GM18505 (cell line): ENCODE measurements at regions not wholly inside any gene's neighbourhood (a gene's known extent, or its start where the extent isn't known, plus 50 kb on each side); places are given as distances from the start of the nearest gene placed in this dataset.

ENCODE experiments used
- ATAC-seq: cut with Tn5 transposase; IDR thresholded peaks from one replicate; pipeline ENCODE4 v1.9.1; 2021; ENCODE audit not compliant: unreplicated experiment
- POLR2A ChIP-seq: IDR thresholded peaks from 4 replicates; pipeline ENCODE4 v1.6.1; 2011; ENCODE audit warnings: borderline replicate concordance; ENCODE audit not compliant: insufficient read depth, insufficient read length; ENCODE audit errors: extremely low read depth

DNA sequence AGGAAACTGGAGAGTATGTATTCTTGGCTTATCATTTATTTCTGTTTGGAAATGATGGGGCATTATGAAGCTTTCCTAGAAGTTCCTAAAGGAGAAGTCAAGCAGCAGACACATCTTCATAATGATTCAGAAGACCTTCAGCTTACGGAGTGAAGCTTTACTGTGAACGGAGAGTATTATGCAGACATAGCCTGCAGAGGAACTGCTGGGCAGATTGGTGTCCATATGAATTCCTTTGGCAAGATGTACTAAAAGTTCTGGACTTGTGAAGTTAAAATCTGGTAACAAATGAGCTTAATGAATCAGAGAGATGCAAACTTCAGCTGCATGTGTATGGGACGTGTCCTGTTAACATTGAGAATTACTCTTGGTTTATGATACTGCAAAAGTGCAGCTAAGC, 60.1 kb downstream of the NABP1 start:
- no peak for TF ChIP-seq POLR2A
- no peak for ATAC-seq

- TF ChIP-seq POLR2A, result no peak
- no peak for ATAC-seq
Measured at GRCh38 chr2:191738667-191739066, 60.7 kb downstream of the NABP1 start.

DNA sequence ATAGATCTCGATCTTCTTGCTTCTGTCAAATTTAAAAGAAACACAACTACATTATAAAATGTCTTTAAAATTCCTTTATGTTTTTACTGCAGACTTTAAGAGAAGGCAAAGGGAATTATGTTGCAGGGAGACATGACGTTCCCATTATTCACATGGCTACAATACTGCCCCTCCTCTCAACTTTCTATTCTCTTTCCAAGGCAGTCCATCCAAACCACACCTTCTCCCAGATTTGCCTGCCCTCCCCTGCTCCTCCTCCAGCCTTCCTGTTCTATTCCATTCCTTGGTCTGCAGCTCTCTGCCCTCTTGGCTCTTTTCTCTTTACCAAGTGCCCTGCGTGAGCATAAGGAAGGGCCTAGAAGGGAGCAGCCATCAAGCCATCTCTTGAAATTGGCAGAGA, 61.3 kb downstream of the NABP1 start:
- no peak for ATAC-seq
- no peak for TF ChIP-seq POLR2A

DNA sequence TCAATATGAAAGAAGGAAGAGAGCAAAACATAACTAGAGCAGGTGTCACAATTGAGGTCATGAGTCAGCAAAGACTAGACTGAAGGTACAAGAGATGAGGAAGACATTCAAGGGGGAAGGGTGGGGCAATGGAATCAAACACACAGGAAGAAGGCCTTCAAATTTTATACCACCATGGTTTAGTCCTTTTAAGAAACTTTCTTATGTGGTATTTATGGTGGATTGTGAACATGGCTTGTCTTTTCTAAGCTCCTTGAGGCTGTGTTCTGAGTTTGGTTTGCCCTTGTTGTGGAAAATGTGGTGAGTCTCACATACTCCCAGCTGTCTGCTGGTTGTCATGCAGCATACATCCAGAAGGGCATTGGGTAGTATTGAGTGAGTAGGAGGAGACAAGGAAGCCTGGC, 62.1 kb downstream of the NABP1 start:
- no peak for TF ChIP-seq POLR2A
- ATAC-seq, result peak; percentile 87

GRCh38 chr2:191740759-191741158, 62.8 kb downstream of the NABP1 start:
- no peak for ATAC-seq
- TF ChIP-seq POLR2A, result no peak

- ATAC-seq, result no peak
- TF ChIP-seq POLR2A, result no peak
Measured at GRCh38 chr2:191746346-191747169, 68.6 kb downstream of the NABP1 start.

DNA sequence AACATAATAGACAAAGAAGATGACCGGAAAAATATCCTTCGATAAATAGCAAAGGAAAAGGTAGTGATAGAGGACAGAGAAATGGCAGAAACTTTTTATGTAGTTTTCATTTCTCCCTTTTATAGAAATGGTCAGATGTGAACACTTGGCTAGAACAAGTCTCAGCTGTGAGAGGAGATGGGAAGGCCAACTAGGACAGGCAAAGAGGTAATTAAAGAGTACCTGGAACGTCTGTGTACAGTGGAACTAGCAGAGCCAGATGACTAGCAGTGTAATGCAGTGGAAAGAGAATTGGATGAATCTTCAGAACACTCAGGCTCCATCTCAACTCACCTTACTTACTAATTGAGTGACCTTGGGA, 69.2 kb downstream of the NABP1 start:
- no peak for TF ChIP-seq POLR2A
- no peak for ATAC-seq

DNA sequence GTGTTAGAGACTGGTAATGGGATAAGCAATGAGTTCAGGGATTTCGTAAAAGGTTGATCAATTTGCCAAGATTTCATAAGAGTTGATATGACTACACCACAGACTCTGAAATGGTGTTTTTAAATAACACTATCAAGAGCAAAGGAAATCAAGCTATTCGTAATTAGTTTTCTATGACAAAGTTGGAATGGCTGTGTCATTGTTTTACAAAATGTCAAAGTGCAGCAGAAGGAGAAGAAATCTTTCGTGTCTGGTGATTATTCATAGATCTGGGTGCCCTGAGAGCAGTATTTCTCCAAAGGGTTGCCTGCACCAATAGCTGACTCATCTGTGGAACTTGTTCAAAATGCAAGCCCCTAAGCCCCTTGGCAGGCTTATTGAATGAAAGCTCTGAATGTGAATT, 70.1 kb downstream of the NABP1 start:
- TF ChIP-seq POLR2A, result no peak
- peak; percentile 47 for ATAC-seq

- TF ChIP-seq POLR2A, result no peak
- peak; percentile 83 for ATAC-seq
Measured at GRCh38 chr2:191748528-191749180, 70.7 kb downstream of the NABP1 start.

GRCh38 chr2:191749181-191749540, 71.2 kb downstream of the NABP1 start:
- TF ChIP-seq POLR2A, result no peak
- ATAC-seq, result no peak

DNA sequence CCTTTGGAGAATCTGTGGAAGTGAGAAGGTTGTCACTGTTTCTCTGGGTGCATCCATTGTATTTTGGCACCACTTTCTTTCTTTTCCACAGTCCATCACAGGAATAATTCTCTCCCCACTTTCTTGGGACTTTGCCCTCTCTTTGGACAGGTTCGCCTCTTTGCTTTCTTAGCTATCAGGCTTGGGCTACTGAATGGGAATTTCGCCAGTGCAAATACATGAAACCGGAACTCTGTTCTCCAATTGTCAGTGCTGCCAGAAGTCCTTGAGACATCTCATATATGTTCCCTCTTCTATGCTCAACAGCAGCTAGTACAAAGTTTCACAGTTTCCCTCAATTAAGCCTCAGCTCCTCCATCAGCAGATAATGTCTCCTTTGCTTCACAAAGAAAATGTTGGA, 76.2 kb downstream of the NABP1 start:
- no peak for ATAC-seq
- no peak for TF ChIP-seq POLR2A

DNA sequence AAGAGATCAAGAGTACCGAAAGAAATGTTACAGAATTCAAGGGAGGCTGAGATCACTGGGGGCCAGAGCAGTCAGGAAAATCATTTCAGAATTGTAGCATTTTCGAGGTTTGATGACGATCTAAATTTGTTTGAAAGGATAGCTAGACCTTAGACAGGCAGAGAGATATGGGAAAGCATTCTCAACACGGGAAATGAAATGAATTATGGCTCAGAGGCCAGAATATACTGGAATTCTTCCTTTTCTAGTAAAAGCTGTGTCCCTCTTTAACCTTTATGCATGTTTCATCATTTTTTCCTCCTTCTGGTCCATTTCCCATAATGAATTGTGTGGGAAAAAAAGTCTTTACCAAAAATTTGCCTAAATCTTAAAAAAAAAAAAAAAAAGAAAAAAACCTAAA, 78.8 kb downstream of the NABP1 start:
- no peak for TF ChIP-seq POLR2A
- ATAC-seq, result no peak

DNA sequence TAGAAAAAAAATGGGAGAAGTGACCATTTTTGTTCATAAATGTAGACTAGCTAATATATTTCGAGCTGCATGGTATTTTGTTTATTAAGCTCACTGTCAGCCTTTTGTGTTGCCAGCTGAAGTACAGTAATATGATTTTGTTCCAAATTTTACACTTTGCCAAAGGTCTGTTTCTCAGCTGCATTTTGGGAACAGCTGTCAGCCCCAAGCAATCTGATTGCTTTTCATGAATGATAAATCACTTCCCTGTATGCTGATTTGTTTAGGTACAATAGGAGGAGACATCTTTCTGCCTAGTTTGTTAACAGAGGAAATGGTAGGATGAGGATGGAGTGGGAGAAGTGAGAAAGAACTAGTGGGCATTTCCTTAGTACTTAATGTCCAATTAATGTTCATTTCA, 79.3 kb downstream of the NABP1 start:
- TF ChIP-seq POLR2A, result no peak
- ATAC-seq, result no peak

DNA sequence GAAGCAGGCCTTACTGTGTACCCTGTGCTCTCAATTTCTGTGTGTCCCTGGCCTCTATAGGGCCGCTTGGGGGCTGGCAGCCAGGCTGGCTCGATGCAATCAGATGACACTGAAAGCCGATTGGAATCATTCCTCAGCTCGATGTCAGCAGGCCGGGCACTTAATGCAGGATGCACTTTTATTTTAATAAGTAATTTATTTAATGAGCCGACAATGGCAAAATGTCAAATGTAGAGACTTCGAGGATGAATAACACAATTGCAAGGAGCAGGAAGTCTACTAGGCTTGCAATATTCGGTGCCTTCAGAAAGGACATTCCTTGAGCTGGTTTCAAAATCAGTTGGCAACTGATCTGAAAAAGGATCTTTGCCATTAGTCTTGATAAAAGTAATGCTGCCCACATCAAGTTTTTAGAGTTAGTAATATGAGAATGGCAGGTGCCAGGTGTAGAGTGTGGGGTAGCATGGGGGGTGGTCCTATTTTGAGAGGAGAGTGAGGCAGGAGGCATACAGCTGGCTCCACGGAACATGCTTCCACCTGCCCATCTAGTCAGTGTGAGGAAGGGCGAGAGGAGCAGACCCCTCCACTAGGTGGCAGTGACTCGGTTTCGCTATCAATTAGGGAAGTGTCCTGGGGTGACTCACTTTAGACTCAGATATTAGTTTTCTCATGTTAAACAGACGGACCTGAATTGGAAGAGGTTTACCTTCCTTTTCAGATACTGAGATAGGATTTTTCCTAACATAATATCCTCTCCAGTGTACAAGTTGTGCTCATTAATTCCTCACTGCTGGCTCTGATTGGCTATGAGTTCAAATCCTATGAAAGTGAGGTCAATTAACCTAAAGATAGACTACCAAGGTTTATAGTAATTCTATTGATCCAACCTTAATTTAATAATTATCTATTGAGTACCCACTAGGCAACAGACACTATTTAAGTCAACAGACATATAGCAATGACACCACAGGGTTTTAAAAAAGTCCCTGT, 80.9 kb downstream of the NABP1 start:
- ATAC-seq, result peak; percentile 100
- no peak for TF ChIP-seq POLR2A

- no peak for ATAC-seq
- TF ChIP-seq POLR2A, result no peak
Measured at GRCh38 chr2:191759680-191760079, 81.7 kb downstream of the NABP1 start.
